ENCODE measurements at regions not wholly inside any gene's neighbourhood (a gene's known extent, or its start where the extent isn't known, plus 50 kb on each side); places are given as distances from the start of the nearest gene placed in this dataset.

DNA sequence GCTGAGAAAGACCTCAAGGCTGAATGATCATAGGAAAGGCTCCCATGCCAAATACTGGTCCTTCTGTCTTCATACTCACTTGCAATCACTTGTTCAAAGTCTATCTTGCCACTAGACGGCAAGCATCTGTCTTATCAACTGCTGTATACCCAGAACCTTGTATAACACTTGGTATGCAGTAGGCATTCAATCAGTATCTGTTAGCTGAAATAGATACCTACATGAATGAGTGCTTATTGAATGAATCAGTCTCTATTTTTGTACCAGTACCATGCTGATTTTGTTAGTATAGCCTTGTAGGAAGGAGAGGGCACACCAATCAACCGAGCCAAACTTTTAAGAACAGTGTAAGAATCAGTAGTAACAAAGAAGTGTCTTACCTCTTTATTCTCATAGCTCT, 80.6 kb downstream of the NIBAN1 start:
- intact Hi-C loops (cut with DNase I; ENCODE audit: low total_unique reads): no loop called here
- no peak overlapping the region for H3K4me3 ChIP-seq (ENCODE audit: low read depth, poor library complexity, severe bottlenecking)
- no peak for TF ChIP-seq POLR2A (IDR thresholded peaks at IDR 0.05)
- TF ChIP-seq, protein P1, sequence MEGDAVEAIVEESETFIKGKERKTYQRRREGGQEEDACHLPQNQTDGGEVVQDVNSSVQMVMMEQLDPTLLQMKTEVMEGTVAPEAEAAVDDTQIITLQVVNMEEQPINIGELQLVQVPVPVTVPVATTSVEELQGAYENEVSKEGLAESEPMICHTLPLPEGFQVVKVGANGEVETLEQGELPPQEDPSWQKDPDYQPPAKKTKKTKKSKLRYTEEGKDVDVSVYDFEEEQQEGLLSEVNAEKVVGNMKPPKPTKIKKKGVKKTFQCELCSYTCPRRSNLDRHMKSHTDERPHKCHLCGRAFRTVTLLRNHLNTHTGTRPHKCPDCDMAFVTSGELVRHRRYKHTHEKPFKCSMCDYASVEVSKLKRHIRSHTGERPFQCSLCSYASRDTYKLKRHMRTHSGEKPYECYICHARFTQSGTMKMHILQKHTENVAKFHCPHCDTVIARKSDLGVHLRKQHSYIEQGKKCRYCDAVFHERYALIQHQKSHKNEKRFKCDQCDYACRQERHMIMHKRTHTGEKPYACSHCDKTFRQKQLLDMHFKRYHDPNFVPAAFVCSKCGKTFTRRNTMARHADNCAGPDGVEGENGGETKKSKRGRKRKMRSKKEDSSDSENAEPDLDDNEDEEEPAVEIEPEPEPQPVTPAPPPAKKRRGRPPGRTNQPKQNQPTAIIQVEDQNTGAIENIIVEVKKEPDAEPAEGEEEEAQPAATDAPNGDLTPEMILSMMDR (IDR thresholded peaks at IDR 0.05): no peak
- WGBS, 2 donors: 91 to 99% methylated on average over 2 of the region's 2 CpGs
- no peak for DNase-seq (ENCODE audit: low spot score in 2 of 2)

DNA sequence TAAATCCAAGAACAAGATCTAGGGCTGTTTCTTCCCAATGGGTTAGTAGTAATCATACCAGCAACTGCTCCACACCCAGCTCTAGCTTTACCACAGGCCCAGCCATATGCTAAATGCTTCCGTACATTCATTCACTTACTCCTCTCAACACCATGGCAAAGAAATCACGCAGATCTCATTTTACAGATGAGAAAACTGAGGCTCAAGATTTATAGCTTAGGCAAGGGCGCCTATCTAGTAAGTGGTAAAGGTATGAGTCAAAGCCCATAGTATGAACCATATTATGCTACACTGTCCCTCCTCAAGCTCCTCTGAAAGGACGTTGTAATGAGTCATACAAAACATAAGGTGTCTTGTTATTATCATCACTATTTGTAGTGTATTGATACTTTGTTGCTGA, 82.2 kb downstream of the NIBAN1 start:
- DNase-seq (ENCODE audit: low spot score in 2 of 2): no peak
- intact Hi-C loops (cut with DNase I; ENCODE audit: low total_unique reads): no loop called here
- 87% methylated on average over 4 of the region's 4 CpGs for whole genome bisulfite sequencing, 2 donors
- TF ChIP-seq, protein P1 (IDR thresholded peaks at IDR 0.05): no peak
- no peak for TF ChIP-seq POLR2A (IDR thresholded peaks at IDR 0.05)
- no peak overlapping the region for H3K4me3 ChIP-seq (ENCODE audit: low read depth, poor library complexity, severe bottlenecking)

DNA sequence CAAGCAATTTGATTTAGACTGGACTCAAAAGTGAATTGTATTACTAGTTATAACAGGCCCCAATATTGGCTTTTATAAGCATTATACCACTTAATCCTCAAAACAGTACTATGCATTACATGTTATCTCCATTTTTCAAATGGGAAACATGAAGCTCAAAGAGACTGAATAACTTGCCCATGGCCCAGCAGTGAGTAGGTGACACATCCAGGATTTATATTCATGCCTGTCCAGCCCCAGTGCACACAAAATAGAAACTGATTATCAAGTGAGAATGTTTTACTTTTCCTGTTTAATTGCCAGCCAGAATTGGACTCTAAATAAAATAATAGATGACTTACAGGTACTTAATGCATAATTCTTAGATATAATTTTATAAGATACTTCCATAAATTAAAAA, 82.9 kb downstream of the NIBAN1 start:
- DNase-seq (ENCODE audit: low spot score in 2 of 2): no peak
- no peak for TF ChIP-seq POLR2A (IDR thresholded peaks at IDR 0.05)
- TF ChIP-seq, protein P1 (IDR thresholded peaks at IDR 0.05): no peak
- intact Hi-C loops (cut with DNase I; ENCODE audit: low total_unique reads): no loop called here
- no peak overlapping the region for H3K4me3 ChIP-seq (ENCODE audit: low read depth, poor library complexity, severe bottlenecking)

DNA sequence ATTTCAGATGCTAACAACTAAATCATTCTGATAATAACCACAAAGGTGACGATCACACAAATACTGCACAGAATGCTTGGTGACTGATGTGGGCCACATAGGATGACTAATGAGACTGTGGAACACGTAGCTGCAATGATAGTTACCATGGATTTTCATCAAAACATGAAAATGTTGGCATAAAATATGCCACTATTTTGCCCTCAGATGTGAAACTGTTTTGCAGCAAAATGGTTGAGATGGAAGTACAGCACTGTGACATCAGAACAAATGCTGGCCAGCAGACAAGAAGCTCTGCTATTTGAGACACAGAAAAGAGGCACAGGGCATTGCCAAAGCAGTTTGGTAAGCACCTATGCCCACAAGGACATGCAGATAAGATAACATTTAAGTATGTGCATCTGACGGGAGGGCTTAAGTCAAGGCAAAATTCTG, 83.8 kb downstream of the NIBAN1 start:
- DNase-seq (ENCODE audit: low spot score in 2 of 2): no peak
- intact Hi-C loops (cut with DNase I; ENCODE audit: low total_unique reads): no loop called here
- WGBS, 2 donors: 47 to 49% methylated on average over 3 of the region's 3 CpGs
- TF ChIP-seq POLR2A (IDR thresholded peaks at IDR 0.05): no peak
- TF ChIP-seq, protein P1 (IDR thresholded peaks at IDR 0.05): no peak
- H3K4me3 ChIP-seq (ENCODE audit: low read depth, poor library complexity, severe bottlenecking): no peak overlapping the region

DNA sequence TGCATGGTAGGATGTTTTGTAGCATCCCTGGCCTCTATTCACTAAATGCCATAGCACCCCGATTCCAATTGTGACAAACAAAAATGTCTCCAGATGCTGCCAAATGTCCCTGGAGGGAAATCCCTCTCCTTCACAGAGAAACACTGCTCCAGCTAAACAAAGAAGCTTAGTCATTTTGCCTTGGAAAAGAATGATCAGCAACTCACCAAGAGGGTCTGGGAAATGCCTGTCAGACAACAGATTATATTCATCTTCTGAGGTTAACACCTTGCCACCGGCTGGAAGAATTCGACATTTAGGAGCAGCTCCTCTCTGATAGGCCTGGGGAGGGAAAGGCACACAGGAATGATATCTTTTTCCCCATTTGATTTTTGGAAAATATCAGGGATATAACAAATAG, 84.4 kb downstream of the NIBAN1 start:
- 48 to 56% methylated on average over 3 of the region's 3 CpGs for WGBS, 2 donors
- no peak for DNase-seq (ENCODE audit: low spot score in 2 of 2)
- intact Hi-C loops (cut with DNase I; ENCODE audit: low total_unique reads): loop anchor here (10.0 kb wide), 1 partner anchor 55 kb away; no protein-coding TSS in a partner anchor
- H3K4me3 ChIP-seq (ENCODE audit: low read depth, poor library complexity, severe bottlenecking): no peak overlapping the region
- no peak for TF ChIP-seq POLR2A (IDR thresholded peaks at IDR 0.05)
- TF ChIP-seq, protein P1 (IDR thresholded peaks at IDR 0.05): no peak

DNA sequence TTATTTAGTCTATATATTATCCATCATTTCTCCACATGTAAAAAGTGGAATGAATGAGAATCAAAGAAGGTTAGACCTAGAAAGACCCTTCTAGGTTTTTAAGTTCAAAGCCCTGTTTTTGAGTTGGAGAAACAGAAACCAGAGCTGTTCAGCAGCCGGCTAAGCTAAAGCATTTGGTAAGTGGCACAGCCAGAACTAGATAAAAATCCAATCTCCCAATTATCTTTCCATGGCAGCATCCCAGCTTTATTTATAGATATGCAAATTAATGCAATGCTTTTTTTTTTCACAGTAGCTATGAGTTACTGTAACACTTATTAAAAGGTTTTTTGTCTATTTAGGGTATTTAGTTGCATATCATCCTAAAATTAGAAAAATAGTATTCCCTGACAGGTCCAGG, 85.1 kb downstream of the NIBAN1 start:
- intact Hi-C loops (cut with DNase I; ENCODE audit: low total_unique reads): loop anchor here (10.0 kb wide), 1 partner anchor 56 kb away; no protein-coding TSS in a partner anchor
- H3K4me3 ChIP-seq (ENCODE audit: low read depth, poor library complexity, severe bottlenecking): no peak overlapping the region
- TF ChIP-seq, protein P1 (IDR thresholded peaks at IDR 0.05): no peak
- no peak for TF ChIP-seq POLR2A (IDR thresholded peaks at IDR 0.05)
- DNase-seq (ENCODE audit: low spot score in 2 of 2): no peak
- WGBS, 2 donors: 26 to 32% methylated on average over 1 of the region's 1 CpG

All from lower leg skin (tissue), 4 donors.